Nephron (organoid): ENCODE measurements at regions not wholly inside any gene's neighbourhood (a gene's known extent, or its start where the extent isn't known, plus 50 kb on each side); places are given as distances from the start of the nearest gene placed in this dataset.
"Not testable (repeated sequence)": the region's sequence is repeated elsewhere in the genome, so short reads cannot be mapped to it uniquely, and the experiment has no call there.

Experiments
- H3K27ac Mint-ChIP-seq, 3 experiments: 2 replicates each; pipeline ENCODE4 v1.8.0; 2020; ENCODE audit warnings: mixed read lengths in 3 of 3, mild to moderate bottlenecking in 2 of 3, moderate library complexity in 1 of 3
- H3K27me3 Mint-ChIP-seq: 2 replicates; pipeline ENCODE4 v1.8.0; 2021; ENCODE audit warnings: low read depth, mild to moderate bottlenecking, moderate library complexity, mixed read lengths
- H3K36me3 Mint-ChIP-seq: 2 replicates; pipeline ENCODE4 v1.8.0; 2020; ENCODE audit warnings: low read depth, mixed read lengths
- H3K4me1 Mint-ChIP-seq: 2 replicates; pipeline ENCODE4 v1.8.0; 2020; ENCODE audit warnings: mixed read lengths
- H3K4me3 Mint-ChIP-seq, 3 experiments: 2 replicates each; pipeline ENCODE4 v1.8.0; 2020; ENCODE audit warnings: mild to moderate bottlenecking in 3 of 3, mixed read lengths in 3 of 3, moderate library complexity in 2 of 3
- H3K9me3 Mint-ChIP-seq: 2 replicates; pipeline ENCODE4 v1.8.0; 2020; ENCODE audit warnings: mixed read lengths
- CTCF ChIP-seq, 3 experiments: fragments of 200-600 bp; sonication (generic); IDR thresholded peaks; one replicate each; pipeline ENCODE4 v1.5.0; 2021; ENCODE audit warnings: antibody characterized with exemption in 3 of 3; ENCODE audit not compliant: unreplicated experiment in 3 of 3

GRCh38 chr15:22263738-22264137, 183.4 kb downstream of the OR4M2 start:
- no peak overlapping the region for H3K4me3 Mint-ChIP-seq
- no peak overlapping the region for H3K27ac Mint-ChIP-seq
- TF ChIP-seq CTCF (IDR thresholded peaks at IDR 0.05; ENCODE audit: unreplicated experiment in 3 of 3): no peak
- H3K36me3 Mint-ChIP-seq: peaks cover 10% of the 10 kb centered on the region
- H3K9me3 Mint-ChIP-seq: peaks cover 26% of the 10 kb centered on the region
- no peaks in the 10 kb centered on the region for H3K27me3 Mint-ChIP-seq
- no peaks in the 10 kb centered on the region for H3K4me1 Mint-ChIP-seq

GRCh38 chr15:22264272-22264671, 183.9 kb downstream of the OR4M2 start:
- H3K4me1 Mint-ChIP-seq, H3K4me3 Mint-ChIP-seq, H3K27me3 Mint-ChIP-seq, H3K27ac Mint-ChIP-seq: not testable (repeated sequence)
- Mint-ChIP-seq H3K9me3 (peaks cover 22% of the 10 kb centered on the region), H3K36me3 (peaks cover 10% of the 10 kb centered on the region)

- H3K9me3 Mint-ChIP-seq: peaks cover 12% of the 10 kb centered on the region
- no peak overlapping the region for H3K4me3 Mint-ChIP-seq
- H3K4me1 Mint-ChIP-seq: no peaks in the 10 kb centered on the region
- TF ChIP-seq CTCF (IDR thresholded peaks at IDR 0.05; ENCODE audit: unreplicated experiment in 3 of 3): no peak
- peaks cover under 1% of the 10 kb centered on the region for H3K36me3 Mint-ChIP-seq
- H3K27ac Mint-ChIP-seq: no peak overlapping the region
- no peaks in the 10 kb centered on the region for H3K27me3 Mint-ChIP-seq
Measured at GRCh38 chr15:22265056-22265945, 185.0 kb downstream of the OR4M2 start.

- Mint-ChIP-seq H3K27ac (no peak overlapping the region), H3K4me1 (no peaks in the 10 kb centered on the region), H3K4me3 (no peak overlapping the region), H3K27me3 (no peaks in the 10 kb centered on the region), H3K36me3 (no peaks in the 10 kb centered on the region), H3K9me3 (peaks cover 12% of the 10 kb centered on the region)
- TF ChIP-seq CTCF (IDR thresholded peaks at IDR 0.05; ENCODE audit: unreplicated experiment in 3 of 3): no peak
Measured at GRCh38 chr15:22265970-22266369, 185.6 kb downstream of the OR4M2 start.

- TF ChIP-seq CTCF (IDR thresholded peaks at IDR 0.05; ENCODE audit: unreplicated experiment in 3 of 3): no peak
- Mint-ChIP-seq H3K27me3 (no peaks in the 10 kb centered on the region), H3K27ac (no peak overlapping the region), H3K4me1 (no peaks in the 10 kb centered on the region), H3K4me3 (no peak overlapping the region), H3K9me3 (peaks cover 8% of the 10 kb centered on the region), H3K36me3 (no peaks in the 10 kb centered on the region)
Measured at GRCh38 chr15:22267761-22268160, 187.4 kb downstream of the OR4M2 start.

GRCh38 chr15:22268201-22268600, 187.9 kb downstream of the OR4M2 start:
- H3K9me3 Mint-ChIP-seq, H3K4me3 Mint-ChIP-seq, H3K27ac Mint-ChIP-seq, H3K27me3 Mint-ChIP-seq, H3K36me3 Mint-ChIP-seq, H3K4me1 Mint-ChIP-seq: not testable (repeated sequence)

- not testable (repeated sequence) for H3K27me3 Mint-ChIP-seq, H3K4me1 Mint-ChIP-seq, H3K27ac Mint-ChIP-seq, H3K9me3 Mint-ChIP-seq, H3K4me3 Mint-ChIP-seq, H3K36me3 Mint-ChIP-seq
Measured at GRCh38 chr15:22268654-22269053, 188.3 kb downstream of the OR4M2 start.

- not testable (repeated sequence) for H3K4me3 Mint-ChIP-seq, H3K27ac Mint-ChIP-seq, H3K4me1 Mint-ChIP-seq, H3K27me3 Mint-ChIP-seq, H3K36me3 Mint-ChIP-seq, H3K9me3 Mint-ChIP-seq
Measured at GRCh38 chr15:22272286-22273160, 186.2 kb upstream of the GOLGA6L22 start.

- H3K36me3 Mint-ChIP-seq, H3K9me3 Mint-ChIP-seq, H3K4me3 Mint-ChIP-seq, H3K27me3 Mint-ChIP-seq, H3K27ac Mint-ChIP-seq, H3K4me1 Mint-ChIP-seq: not testable (repeated sequence)
Measured at GRCh38 chr15:22273185-22273584, 185.5 kb upstream of the GOLGA6L22 start.

GRCh38 chr15:22274376-22274775, 184.3 kb upstream of the GOLGA6L22 start:
- not testable (repeated sequence) for H3K9me3 Mint-ChIP-seq, H3K27ac Mint-ChIP-seq, H3K36me3 Mint-ChIP-seq, H3K4me3 Mint-ChIP-seq, H3K4me1 Mint-ChIP-seq, H3K27me3 Mint-ChIP-seq
